RWPE1 (cell line): ENCODE measurements at regions not wholly inside any gene's neighbourhood (a gene's known extent, or its start where the extent isn't known, plus 50 kb on each side); places are given as distances from the start of the nearest gene placed in this dataset.

ENCODE experiments used
- CTCF ChIA-PET: fragments of 350-600 bp; sonication (Branson Sonifier 250); formaldehyde crosslinking; extraction: SDS; loops from one replicate; lab custom pipeline; 2021; lab: Yijun Ruan, JAX
- POLR2A ChIA-PET: fragments of 400-600 bp; formaldehyde crosslinking; extraction: SDS; loops from one replicate; lab custom pipeline; 2020; ENCODE audit warnings: antibody characterized with exemption; ENCODE audit not compliant: low non-redundant PET; lab: Yijun Ruan, JAX
- DNase-seq: peaks from one replicate; pipeline ENCODE4 v3.0.0; 2012; ENCODE audit warnings: low spot score
- H3K27ac ChIP-seq: fragments of 450-650 bp; 2 replicates; pipeline ENCODE4 v1.5.1; 2017
- TF ChIP-seq, protein P1 (sequence below): fragments of 450-650 bp; conservative IDR thresholded peaks from 2 replicates; pipeline ENCODE4 v1.5.1; 2017; ENCODE audit warnings: low read depth, mild to moderate bottlenecking

DNA sequence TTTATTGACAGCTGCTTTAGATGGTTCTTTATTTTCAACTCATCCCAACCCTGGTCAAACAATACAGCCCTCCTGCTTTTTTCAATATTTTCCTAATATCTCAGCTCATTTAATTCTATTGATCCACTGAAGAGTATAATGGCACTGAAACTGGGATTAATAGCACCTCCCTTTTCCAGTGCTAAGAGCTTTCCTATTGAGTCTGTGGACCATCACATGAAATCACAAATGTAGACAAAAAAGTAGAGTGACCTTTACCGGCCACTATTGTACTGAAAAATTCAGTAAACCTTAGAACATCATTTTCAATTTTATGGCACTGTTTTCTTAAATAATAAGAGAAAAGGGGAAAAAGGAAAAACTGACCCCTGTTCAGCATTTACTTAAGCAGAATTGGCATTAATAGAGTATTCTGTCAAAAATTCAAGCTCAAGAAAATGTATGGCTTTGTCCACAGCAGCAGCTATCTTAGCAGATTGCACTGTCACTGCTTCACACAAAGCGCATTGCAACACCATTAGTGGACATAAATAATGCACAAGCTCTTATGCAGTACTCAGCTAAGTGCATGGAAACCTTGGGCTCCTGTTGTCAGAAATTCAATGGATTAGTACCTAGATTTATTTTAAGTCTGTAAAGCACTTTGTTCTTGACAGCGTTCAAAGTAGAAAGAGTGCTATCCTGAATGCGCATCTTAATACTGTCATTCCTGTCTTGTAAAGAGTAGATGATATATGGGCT lies 851.0 kb upstream of the KLHL1 start:
- ChIA-PET CTCF (interaction anchor here (0.5 kb wide), 1 partner anchor 889 kb away, joined by 4 read pairs; no protein-coding TSS in a partner anchor), POLR2A (no interaction called here)
- no peak for DNase-seq
- no peak overlapping the region for H3K27ac ChIP-seq
- TF ChIP-seq, protein P1, sequence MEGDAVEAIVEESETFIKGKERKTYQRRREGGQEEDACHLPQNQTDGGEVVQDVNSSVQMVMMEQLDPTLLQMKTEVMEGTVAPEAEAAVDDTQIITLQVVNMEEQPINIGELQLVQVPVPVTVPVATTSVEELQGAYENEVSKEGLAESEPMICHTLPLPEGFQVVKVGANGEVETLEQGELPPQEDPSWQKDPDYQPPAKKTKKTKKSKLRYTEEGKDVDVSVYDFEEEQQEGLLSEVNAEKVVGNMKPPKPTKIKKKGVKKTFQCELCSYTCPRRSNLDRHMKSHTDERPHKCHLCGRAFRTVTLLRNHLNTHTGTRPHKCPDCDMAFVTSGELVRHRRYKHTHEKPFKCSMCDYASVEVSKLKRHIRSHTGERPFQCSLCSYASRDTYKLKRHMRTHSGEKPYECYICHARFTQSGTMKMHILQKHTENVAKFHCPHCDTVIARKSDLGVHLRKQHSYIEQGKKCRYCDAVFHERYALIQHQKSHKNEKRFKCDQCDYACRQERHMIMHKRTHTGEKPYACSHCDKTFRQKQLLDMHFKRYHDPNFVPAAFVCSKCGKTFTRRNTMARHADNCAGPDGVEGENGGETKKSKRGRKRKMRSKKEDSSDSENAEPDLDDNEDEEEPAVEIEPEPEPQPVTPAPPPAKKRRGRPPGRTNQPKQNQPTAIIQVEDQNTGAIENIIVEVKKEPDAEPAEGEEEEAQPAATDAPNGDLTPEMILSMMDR = no peak

DNA sequence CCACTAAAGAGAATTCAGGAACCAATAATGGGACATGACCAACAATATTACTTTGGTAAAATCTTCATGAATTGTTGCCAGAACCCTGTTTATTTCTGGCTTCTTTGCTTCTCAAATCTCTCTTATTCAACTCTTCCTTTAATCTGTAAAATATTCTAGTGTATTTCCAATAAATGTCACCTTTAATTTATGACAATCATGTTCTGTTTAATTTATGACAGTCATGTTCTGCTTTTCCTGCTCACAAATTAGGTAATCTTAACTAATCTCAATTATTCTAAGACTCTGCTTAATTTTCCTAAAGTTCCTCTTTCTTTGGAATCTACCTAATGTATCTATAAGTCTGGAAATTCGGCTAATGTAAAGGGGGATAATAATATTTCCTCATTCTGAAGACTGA lies 847.6 kb upstream of the KLHL1 start:
- no peak overlapping the region for H3K27ac ChIP-seq
- CTCF ChIA-PET = no interaction called here
- TF ChIP-seq, protein P1 = no peak
- DNase-seq = no peak
- POLR2A ChIA-PET = no interaction called here

DNA sequence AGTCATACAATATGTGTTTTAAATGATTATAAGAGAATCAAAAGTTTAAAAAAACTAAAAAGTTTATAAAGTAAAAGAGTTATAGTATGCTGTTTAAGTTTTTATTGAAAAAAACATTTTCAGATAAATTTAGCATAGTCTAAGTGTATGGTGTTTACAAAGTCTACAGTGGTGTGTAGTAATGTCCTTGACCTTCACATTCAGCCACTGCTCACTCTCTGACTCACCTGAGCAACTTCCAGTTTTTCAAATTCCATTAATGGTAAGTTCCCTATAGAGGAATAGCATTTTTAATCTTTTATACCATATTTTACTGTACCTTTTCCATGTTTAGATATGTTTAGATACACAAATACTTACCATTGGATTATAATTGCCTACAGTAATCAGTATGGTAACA lies 842.4 kb upstream of the KLHL1 start:
- H3K27ac ChIP-seq = no peak overlapping the region
- ChIA-PET CTCF (no interaction called here), POLR2A (no interaction called here)
- DNase-seq = no peak
- TF ChIP-seq, protein P1 = no peak

DNA sequence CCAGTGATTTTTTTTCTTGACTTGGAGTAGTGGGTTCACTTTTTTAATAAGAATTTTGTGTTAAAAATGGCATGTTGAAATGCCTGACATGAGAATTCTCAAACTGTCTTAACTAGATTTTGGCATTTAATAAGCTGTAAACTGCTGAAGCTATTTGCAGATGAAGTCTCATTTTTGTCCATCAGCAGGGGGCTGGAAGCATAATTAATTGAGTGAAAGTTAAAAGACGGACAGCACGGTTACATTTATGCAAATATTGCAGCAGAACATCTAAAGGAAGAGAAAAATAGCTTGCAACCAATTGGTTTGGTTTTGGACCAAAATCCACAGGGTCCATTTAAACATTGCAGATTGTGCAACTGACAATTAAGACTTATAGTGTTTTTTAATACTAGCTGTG lies 837.3 kb upstream of the KLHL1 start:
- POLR2A ChIA-PET = no interaction called here
- TF ChIP-seq, protein P1 = no peak
- CTCF ChIA-PET = no interaction called here
- DNase-seq = no peak
- no peak overlapping the region for H3K27ac ChIP-seq

DNA sequence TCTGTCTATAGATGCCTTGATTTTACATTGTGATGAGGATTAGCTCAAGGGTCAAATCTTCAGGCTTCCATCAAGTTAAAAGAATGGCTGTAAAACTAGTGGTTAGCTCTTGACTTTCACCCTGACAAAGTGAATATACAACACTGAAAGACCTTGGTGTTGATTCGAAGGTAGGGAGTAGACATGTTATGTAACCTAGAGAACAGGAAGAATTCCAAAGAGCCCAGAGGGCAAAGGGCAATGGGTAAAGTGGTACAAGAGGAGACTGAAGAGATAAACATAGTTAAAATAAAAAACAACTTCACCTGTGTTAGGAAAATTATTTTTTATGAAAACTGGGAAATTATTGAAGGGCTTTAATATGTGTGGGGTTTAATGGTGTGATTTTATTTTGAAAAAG lies 833.2 kb upstream of the KLHL1 start:
- CTCF ChIA-PET = no interaction called here
- no peak overlapping the region for H3K27ac ChIP-seq
- POLR2A ChIA-PET = no interaction called here
- TF ChIP-seq, protein P1 = no peak
- DNase-seq = no peak

DNA sequence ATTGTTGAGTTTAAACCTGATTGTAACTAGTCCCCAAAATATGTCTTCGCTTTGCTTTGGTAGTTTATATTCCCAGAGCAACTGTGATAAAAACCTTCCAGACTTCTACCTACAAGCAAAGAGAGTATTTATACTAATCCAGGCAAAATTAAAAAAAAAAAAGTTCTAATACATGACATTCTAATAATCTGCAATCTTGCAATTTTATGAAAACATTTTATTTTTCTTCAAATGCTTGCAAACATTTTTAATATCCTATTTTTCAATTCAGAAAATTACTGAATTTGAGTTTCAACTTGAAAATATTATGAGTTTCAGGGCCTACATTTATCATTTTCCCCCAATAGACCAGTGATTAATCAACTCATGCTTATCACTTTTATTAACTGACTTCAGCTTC lies 830.2 kb upstream of the KLHL1 start:
- TF ChIP-seq, protein P1 = no peak
- POLR2A ChIA-PET = no interaction called here
- no peak overlapping the region for H3K27ac ChIP-seq
- no peak for DNase-seq
- CTCF ChIA-PET = no interaction called here
